ENCODE measurements at regions not wholly inside any gene's neighbourhood (a gene's known extent, or its start where the extent isn't known, plus 50 kb on each side); places are given as distances from the start of the nearest gene placed in this dataset.
A peak's percentile ranks its signal among the peaks of the same experiment; 100 is the strongest.

GRCh38 chr10:131785121-131785460 is 115.7 kb upstream of the PPP2R2D start:
- Mint-ChIP-seq H3K4me1 (no peaks in the 10 kb centered on the region), H3K4me3 (no peak overlapping the region), H3K9me3 (peaks cover 0 to 23% of the 10 kb centered on the region in 2 donors), H3K27ac (no peak overlapping the region), H3K27me3 (peaks cover 25% of the 10 kb centered on the region)
- ATAC-seq (no peak), DNase-seq (no peak)

GRCh38 chr10:131786756-131787605 is 113.8 kb upstream of the PPP2R2D start:
- H3K4me3 Mint-ChIP-seq, result no peak overlapping the region
- H3K27ac Mint-ChIP-seq, result no peak overlapping the region
- H3K9me3 Mint-ChIP-seq, result peaks cover 0 to 15% of the 10 kb centered on the region in 2 donors
- DNase-seq (no peak), ATAC-seq (no peak)
- H3K4me1 Mint-ChIP-seq, result no peaks in the 10 kb centered on the region
- peaks cover 27% of the 10 kb centered on the region for H3K27me3 Mint-ChIP-seq

GRCh38 chr10:131787961-131788360 is 112.8 kb upstream of the PPP2R2D start:
- no peak overlapping the region for H3K27ac Mint-ChIP-seq

GRCh38 chr10:131788386-131788785 is 112.4 kb upstream of the PPP2R2D start:
- ATAC-seq (no peak), DNase-seq (no peak)
- Mint-ChIP-seq H3K4me3 (no peak overlapping the region), H3K4me1 (no peaks in the 10 kb centered on the region), H3K9me3 (peaks cover 0 to 4% of the 10 kb centered on the region in 2 donors), H3K27me3 (peaks cover 30% of the 10 kb centered on the region), H3K27ac (no peak overlapping the region)

More at GRCh38 chr10:131787961-131788360, 112.8 kb upstream of the PPP2R2D start:
- Mint-ChIP-seq H3K4me3 (no peak overlapping the region), H3K4me1 (no peaks in the 10 kb centered on the region), H3K9me3 (peaks cover 0 to 8% of the 10 kb centered on the region in 2 donors), H3K27me3 (peaks cover 30% of the 10 kb centered on the region)
- no peak for DNase-seq
- ATAC-seq, result no peak

GRCh38 chr10:131789516-131789915 is 111.3 kb upstream of the PPP2R2D start:
- Mint-ChIP-seq H3K4me3 (no peak overlapping the region), H3K9me3 (no peaks in the 10 kb centered on the region), H3K4me1 (no peaks in the 10 kb centered on the region), H3K27ac (no peak overlapping the region), H3K27me3 (peaks cover 30% of the 10 kb centered on the region)
- DNase-seq (no peak), ATAC-seq (no peak)

- Mint-ChIP-seq H3K9me3 (no peaks in the 10 kb centered on the region), H3K27me3 (peaks cover 30% of the 10 kb centered on the region), H3K4me3 (no peak overlapping the region), H3K4me1 (no peaks in the 10 kb centered on the region), H3K27ac (no peak overlapping the region)
- ATAC-seq (no peak), DNase-seq (peak in 1 of 2 donors; percentile 41)
Measured at GRCh38 chr10:131790021-131790420, 110.8 kb upstream of the PPP2R2D start.

GRCh38 chr10:131792011-131792651 is 108.7 kb upstream of the PPP2R2D start:
- no peak overlapping the region for H3K27ac Mint-ChIP-seq
- no peak for ATAC-seq
- H3K27me3 Mint-ChIP-seq, result peaks cover 32% of the 10 kb centered on the region
- no peak overlapping the region for H3K4me3 Mint-ChIP-seq
- H3K9me3 Mint-ChIP-seq, result no peaks in the 10 kb centered on the region
- no peaks in the 10 kb centered on the region for H3K4me1 Mint-ChIP-seq
- DNase-seq, result no peak

GRCh38 chr10:131792809-131793208 is 108.0 kb upstream of the PPP2R2D start:
- Mint-ChIP-seq H3K27ac (no peak overlapping the region), H3K4me1 (no peaks in the 10 kb centered on the region), H3K27me3 (peaks cover 30% of the 10 kb centered on the region), H3K9me3 (peaks cover 3 to 6% of the 10 kb centered on the region in 2 donors), H3K4me3 (no peak overlapping the region)
- no peak for ATAC-seq
- DNase-seq, result no peak

GRCh38 chr10:131795761-131796160 is 105.0 kb upstream of the PPP2R2D start:
- Mint-ChIP-seq H3K4me1 (no peaks in the 10 kb centered on the region), H3K4me3 (no peak overlapping the region), H3K27me3 (peaks cover 14% of the 10 kb centered on the region), H3K9me3 (peaks cover 13 to 32% of the 10 kb centered on the region in 2 donors), H3K27ac (no peak overlapping the region)
- ATAC-seq, result no peak
- DNase-seq, result no peak

GRCh38 chr10:131797626-131798025 is 103.2 kb upstream of the PPP2R2D start:
- H3K27ac Mint-ChIP-seq, result no peak overlapping the region
- no peak for DNase-seq
- H3K4me1 Mint-ChIP-seq, result no peaks in the 10 kb centered on the region
- H3K27me3 Mint-ChIP-seq, result peaks cover 8% of the 10 kb centered on the region
- H3K9me3 Mint-ChIP-seq, result peaks cover 13 to 32% of the 10 kb centered on the region in 2 donors
- no peak overlapping the region for H3K4me3 Mint-ChIP-seq
- no peak for ATAC-seq

- H3K27me3 Mint-ChIP-seq, result peaks cover 8% of the 10 kb centered on the region
- no peak overlapping the region for H3K4me3 Mint-ChIP-seq
- ATAC-seq (no peak), DNase-seq (no peak)
- peaks cover 13 to 32% of the 10 kb centered on the region in 2 donors for H3K9me3 Mint-ChIP-seq
- no peak overlapping the region for H3K27ac Mint-ChIP-seq
- no peaks in the 10 kb centered on the region for H3K4me1 Mint-ChIP-seq
Measured at GRCh38 chr10:131799429-131799828, 101.4 kb upstream of the PPP2R2D start.

- no peak for DNase-seq
Measured at GRCh38 chr10:131802156-131802915, 98.5 kb upstream of the PPP2R2D start.

GRCh38 chr10:131802996-131803395 is 97.8 kb upstream of the PPP2R2D start:
- H3K4me3 Mint-ChIP-seq, result no peak overlapping the region
- peaks cover 9 to 24% of the 10 kb centered on the region in 2 donors for H3K9me3 Mint-ChIP-seq
- ATAC-seq, result no peak
- DNase-seq, result no peak
- H3K27ac Mint-ChIP-seq, result no peak overlapping the region
- H3K4me1 Mint-ChIP-seq, result no peaks in the 10 kb centered on the region
- H3K27me3 Mint-ChIP-seq, result no peaks in the 10 kb centered on the region

More at GRCh38 chr10:131802156-131802915, 98.5 kb upstream of the PPP2R2D start:
- no peaks in the 10 kb centered on the region for H3K27me3 Mint-ChIP-seq
- no peak overlapping the region for H3K4me3 Mint-ChIP-seq
- ATAC-seq, result no peak
- no peaks in the 10 kb centered on the region for H3K4me1 Mint-ChIP-seq
- peaks cover 13 to 31% of the 10 kb centered on the region in 2 donors for H3K9me3 Mint-ChIP-seq
- no peak overlapping the region for H3K27ac Mint-ChIP-seq

- no peaks in the 10 kb centered on the region for H3K4me1 Mint-ChIP-seq
- peaks cover 0 to 15% of the 10 kb centered on the region in 2 donors for H3K9me3 Mint-ChIP-seq
- no peak for ATAC-seq
- H3K4me3 Mint-ChIP-seq, result no peak overlapping the region
- DNase-seq, result no peak
- H3K27ac Mint-ChIP-seq, result no peak overlapping the region
- H3K27me3 Mint-ChIP-seq, result peaks cover under 1% of the 10 kb centered on the region
Measured at GRCh38 chr10:131803860-131804425, 96.9 kb upstream of the PPP2R2D start.

- no peak overlapping the region for H3K4me3 Mint-ChIP-seq
- no peaks in the 10 kb centered on the region for H3K4me1 Mint-ChIP-seq
- ATAC-seq, result no peak
- peaks cover 9% of the 10 kb centered on the region for H3K27me3 Mint-ChIP-seq
- peak overlapping the region in 1 of 2 donors; percentile 34 for H3K27ac Mint-ChIP-seq
- peaks cover 0 to 9% of the 10 kb centered on the region in 2 donors for H3K9me3 Mint-ChIP-seq
- DNase-seq, result no peak
Measured at GRCh38 chr10:131804551-131805295, 96.1 kb upstream of the PPP2R2D start.
